NT2/D1 (cell line): ENCODE measurements at regions not wholly inside any gene's neighbourhood (a gene's known extent, or its start where the extent isn't known, plus 50 kb on each side); places are given as distances from the start of the nearest gene placed in this dataset.

Experiments used
- DNase-seq: peaks from one replicate; pipeline ENCODE4 v3.0.0-alpha.2; 2011; ENCODE audit warnings: low read depth, low spot score
- H3K27me3 ChIP-seq: 2 replicates; pipeline ENCODE4 v1.6.0; 2011; ENCODE audit warnings: mild to moderate bottlenecking; ENCODE audit not compliant: insufficient read length, insufficient read depth
- H3K36me3 ChIP-seq: 2 replicates; pipeline ENCODE4 v1.6.1; 2011; ENCODE audit warnings: mild to moderate bottlenecking, low read length, mixed read lengths; ENCODE audit not compliant: insufficient read depth, insufficient read length
- H3K4me1 ChIP-seq: 2 replicates; pipeline ENCODE4 v1.5.1; 2011; ENCODE audit not compliant: insufficient read depth, insufficient read length
- H3K4me3 ChIP-seq: 2 replicates; pipeline ENCODE4 v1.5.1; 2011; ENCODE audit warnings: low read depth; ENCODE audit not compliant: insufficient read length
- H3K9ac ChIP-seq: 2 replicates; pipeline ENCODE4 v1.6.0; 2011; ENCODE audit warnings: low read depth; ENCODE audit not compliant: insufficient read length
- H3K9me3 ChIP-seq: 2 replicates; pipeline ENCODE4 v1.5.1; 2011; ENCODE audit warnings: mild to moderate bottlenecking, low read length; ENCODE audit not compliant: insufficient read depth
- SUZ12 ChIP-seq: IDR thresholded peaks from 2 replicates; pipeline ENCODE4 v1.6.1; 2011; ENCODE audit not compliant: insufficient read length, insufficient read depth; ENCODE audit errors: extremely low read depth
- YY1 ChIP-seq: IDR thresholded peaks from 2 replicates; pipeline ENCODE4 v1.6.1; 2011; ENCODE audit not compliant: insufficient read length, insufficient read depth
- ZNF274 ChIP-seq: IDR thresholded peaks from 2 replicates; pipeline ENCODE4 v1.6.1; 2011; ENCODE audit warnings: mild to moderate bottlenecking, low read depth, low read length

DNA sequence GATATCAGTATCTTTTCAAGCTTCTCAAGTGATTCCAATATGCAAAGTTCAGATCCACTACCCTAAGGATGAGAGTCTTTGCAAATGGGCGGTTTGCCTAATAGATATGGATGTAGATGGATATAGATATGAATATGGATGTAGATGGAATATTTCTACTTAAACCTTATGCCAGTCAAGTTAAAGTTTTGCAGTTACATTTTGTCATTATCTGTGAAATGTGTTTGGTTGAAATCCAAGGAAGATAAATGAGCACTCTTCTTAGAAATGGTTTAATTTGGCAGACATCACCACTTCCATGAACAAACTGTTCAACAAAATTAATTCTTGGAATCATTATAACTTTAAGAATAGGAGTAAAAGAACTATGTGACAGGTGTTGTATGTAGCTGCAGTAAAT lies 1066.6 kb downstream of the PCDH18 start:
- no peak for DNase-seq
- no peaks in the 10 kb centered on the region for H3K4me1 ChIP-seq
- TF ChIP-seq SUZ12, result no peak
- TF ChIP-seq ZNF274, result no peak
- TF ChIP-seq YY1, result no peak
- no peaks in the 10 kb centered on the region for H3K27me3 ChIP-seq
- no peaks in the 10 kb centered on the region for H3K36me3 ChIP-seq
- no peaks in the 10 kb centered on the region for H3K9me3 ChIP-seq
- H3K9ac ChIP-seq, result no peak overlapping the region
- H3K4me3 ChIP-seq, result no peak overlapping the region

DNA sequence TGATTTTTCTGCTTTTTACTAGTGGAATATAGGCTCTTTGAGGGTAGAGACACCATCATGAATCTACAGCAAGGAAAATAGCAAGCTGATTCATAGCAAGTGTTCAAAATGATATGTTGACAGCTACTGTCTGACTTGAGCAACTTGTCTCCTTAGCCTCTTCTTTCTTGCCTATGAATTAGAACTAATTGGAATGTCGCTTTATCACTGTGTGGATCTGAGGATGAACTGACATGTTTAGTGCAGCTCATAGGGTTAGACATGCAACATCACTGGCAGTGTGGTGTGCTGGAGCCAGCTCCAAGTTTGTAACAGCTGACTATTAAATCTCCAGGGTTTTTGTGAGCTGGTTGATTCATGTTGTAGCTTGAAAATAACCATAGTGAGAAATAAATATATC lies 1068.4 kb downstream of the PCDH18 start:
- Histone ChIP-seq H3K4me3 (no peak overlapping the region), H3K4me1 (no peaks in the 10 kb centered on the region), H3K27me3 (no peaks in the 10 kb centered on the region), H3K36me3 (no peaks in the 10 kb centered on the region), H3K9ac (no peak overlapping the region), H3K9me3 (no peaks in the 10 kb centered on the region)
- DNase-seq, result no peak
- TF ChIP-seq ZNF274 (no peak), SUZ12 (no peak), YY1 (no peak)

DNA sequence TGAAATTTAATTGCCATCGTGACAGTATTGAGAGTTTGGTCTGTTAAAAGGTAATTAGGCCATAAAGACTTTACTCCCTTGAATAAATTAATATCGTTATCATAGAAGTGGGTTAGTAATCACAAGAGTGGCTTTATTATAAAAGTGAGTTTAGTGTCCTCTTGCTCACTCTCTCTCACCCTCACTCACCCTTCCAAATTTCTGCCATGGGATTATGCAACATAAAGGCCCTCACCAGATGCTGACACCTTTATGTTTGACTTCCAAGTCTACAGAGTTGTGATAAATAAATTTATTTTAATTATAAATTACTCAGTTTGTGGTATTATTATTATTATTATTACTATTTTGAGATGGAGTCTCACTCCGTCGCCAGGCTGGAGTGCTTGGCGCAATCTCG lies 1070.8 kb downstream of the PCDH18 start:
- Histone ChIP-seq H3K9ac (no peak overlapping the region), H3K4me3 (no peak overlapping the region), H3K36me3 (no peaks in the 10 kb centered on the region), H3K4me1 (no peaks in the 10 kb centered on the region), H3K27me3 (no peaks in the 10 kb centered on the region), H3K9me3 (no peaks in the 10 kb centered on the region)
- TF ChIP-seq ZNF274, result no peak
- TF ChIP-seq SUZ12, result no peak
- no peak for TF ChIP-seq YY1
- no peak for DNase-seq

DNA sequence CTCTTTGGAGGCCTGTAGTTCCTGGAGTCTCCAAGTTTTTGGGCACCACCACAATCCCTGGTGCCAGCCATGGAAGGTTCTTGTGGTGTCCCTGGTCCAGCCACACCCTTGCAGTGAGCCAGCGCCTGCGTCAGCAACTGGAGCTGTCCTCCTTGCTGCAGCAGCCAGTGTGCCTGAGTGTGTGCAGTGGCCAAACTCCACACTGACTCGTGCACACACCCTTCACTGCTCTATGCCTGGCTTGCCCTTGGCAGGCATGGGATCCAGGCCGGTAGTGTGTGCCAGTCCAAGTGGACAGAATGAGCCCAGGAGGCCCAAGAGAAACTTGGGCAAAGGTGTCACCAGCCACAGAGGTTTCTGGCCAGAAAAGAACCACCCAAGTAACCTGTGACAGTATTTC lies 1074.0 kb downstream of the PCDH18 start:
- H3K27me3 ChIP-seq, result no peaks in the 10 kb centered on the region
- no peaks in the 10 kb centered on the region for H3K9me3 ChIP-seq
- no peak overlapping the region for H3K4me3 ChIP-seq
- TF ChIP-seq SUZ12 (no peak), YY1 (no peak), ZNF274 (no peak)
- no peak overlapping the region for H3K9ac ChIP-seq
- H3K4me1 ChIP-seq, result no peaks in the 10 kb centered on the region
- DNase-seq, result no peak
- no peaks in the 10 kb centered on the region for H3K36me3 ChIP-seq

DNA sequence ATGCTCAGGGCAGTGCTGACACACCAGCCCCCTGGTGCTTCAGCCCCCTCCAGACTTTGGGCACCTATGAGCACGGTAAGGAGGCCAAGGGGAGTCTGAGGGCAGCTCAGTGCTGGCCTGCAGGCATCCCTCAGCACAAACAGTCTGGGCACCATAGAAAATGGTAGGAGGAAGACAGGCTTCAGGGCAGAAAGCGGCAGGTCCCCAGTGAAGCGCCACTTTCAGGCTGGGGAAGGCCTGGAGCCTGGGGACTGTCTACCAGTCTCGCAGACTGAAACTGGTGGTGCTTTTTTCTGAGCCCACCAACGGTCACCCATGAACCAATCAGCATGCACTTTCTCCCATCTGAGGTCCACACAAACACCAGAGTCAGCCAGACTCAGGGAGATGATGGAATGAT lies 1074.7 kb downstream of the PCDH18 start:
- Histone ChIP-seq H3K4me1 (no peaks in the 10 kb centered on the region), H3K27me3 (no peaks in the 10 kb centered on the region), H3K9ac (no peak overlapping the region), H3K36me3 (no peaks in the 10 kb centered on the region), H3K9me3 (no peaks in the 10 kb centered on the region), H3K4me3 (no peak overlapping the region)
- no peak for TF ChIP-seq YY1
- TF ChIP-seq SUZ12, result no peak
- TF ChIP-seq ZNF274, result no peak
- DNase-seq, result no peak

DNA sequence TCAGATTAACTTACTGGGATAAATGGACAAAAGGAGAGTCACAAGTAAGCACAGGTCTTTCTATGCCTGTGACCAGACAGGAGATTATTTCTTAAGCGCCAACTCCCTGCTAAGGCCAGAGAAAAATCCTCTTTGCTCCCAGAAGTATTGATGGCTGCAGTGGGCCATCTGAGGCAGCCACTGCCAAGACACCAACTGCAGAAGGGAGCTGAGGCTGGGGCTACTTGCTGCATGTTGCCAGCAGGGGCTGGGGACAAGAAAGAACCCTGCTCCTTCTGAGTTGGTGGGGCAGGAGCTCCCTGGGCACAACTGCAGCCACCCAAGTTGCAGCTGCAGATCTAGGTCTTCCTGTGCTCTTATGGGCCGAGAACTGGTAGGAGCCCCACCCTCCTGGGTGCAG lies 1075.3 kb downstream of the PCDH18 start:
- Histone ChIP-seq H3K9me3 (no peaks in the 10 kb centered on the region), H3K4me1 (no peaks in the 10 kb centered on the region), H3K9ac (no peak overlapping the region), H3K27me3 (no peaks in the 10 kb centered on the region), H3K4me3 (no peak overlapping the region), H3K36me3 (no peaks in the 10 kb centered on the region)
- TF ChIP-seq YY1, result no peak
- TF ChIP-seq SUZ12, result no peak
- TF ChIP-seq ZNF274, result no peak
- no peak for DNase-seq

DNA sequence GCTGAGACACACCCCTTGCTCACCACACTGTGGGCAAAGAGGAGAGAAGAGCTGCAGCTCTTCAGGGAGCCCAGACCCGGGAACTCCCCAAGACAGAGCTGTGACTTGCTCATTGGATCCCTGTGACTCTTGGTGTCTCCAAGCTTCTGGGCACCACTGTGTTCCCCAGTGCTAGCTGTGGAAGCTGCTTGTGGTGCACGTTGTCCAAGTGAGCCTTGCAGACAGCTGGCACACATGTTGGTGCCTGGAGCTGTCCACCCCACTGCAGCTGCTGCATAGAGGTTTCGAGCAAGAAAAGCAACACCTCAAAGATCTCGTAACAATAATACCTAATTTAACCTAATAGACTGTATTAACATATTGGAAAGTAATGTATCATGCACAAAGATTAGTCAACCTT lies 1089.3 kb downstream of the PCDH18 start:
- TF ChIP-seq YY1 (no peak), SUZ12 (no peak), ZNF274 (no peak)
- no peak for DNase-seq
- Histone ChIP-seq H3K9ac (no peak overlapping the region), H3K4me1 (no peaks in the 10 kb centered on the region), H3K4me3 (no peak overlapping the region), H3K9me3 (no peaks in the 10 kb centered on the region), H3K36me3 (no peaks in the 10 kb centered on the region), H3K27me3 (no peaks in the 10 kb centered on the region)

DNA sequence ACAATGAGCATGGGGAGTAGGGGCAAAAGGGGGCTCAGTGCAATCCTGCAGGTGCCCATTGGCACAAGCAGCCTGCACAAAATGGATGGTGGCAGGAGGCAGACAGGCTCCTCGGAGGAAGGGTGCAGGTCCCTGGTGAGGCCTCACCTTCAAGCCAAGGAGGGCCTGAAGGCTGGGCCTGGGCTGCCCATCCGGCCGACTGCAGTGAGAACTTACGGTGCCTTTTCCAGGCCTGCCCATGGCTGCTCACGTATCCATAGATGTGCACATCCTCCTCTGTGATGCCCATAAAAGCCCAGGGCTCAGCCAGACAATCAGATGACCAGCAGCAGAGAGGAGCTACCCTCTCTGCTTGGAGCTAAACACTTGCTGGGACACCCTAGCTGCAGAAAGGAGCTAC lies 1089.8 kb downstream of the PCDH18 start:
- Histone ChIP-seq H3K9me3 (no peaks in the 10 kb centered on the region), H3K27me3 (no peaks in the 10 kb centered on the region)
- TF ChIP-seq YY1, result no peak

More for the DNA sequence above, 1089.8 kb downstream of the PCDH18 start:
- Histone ChIP-seq H3K36me3 (no peaks in the 10 kb centered on the region), H3K4me3 (no peak overlapping the region), H3K9ac (no peak overlapping the region), H3K4me1 (no peaks in the 10 kb centered on the region)
- no peak for DNase-seq
